BJ (cell line): ENCODE measurements at regions not wholly inside any gene's neighbourhood (a gene's known extent, or its start where the extent isn't known, plus 50 kb on each side); places are given as distances from the start of the nearest gene placed in this dataset.

Experiments
- CTCF ChIA-PET: fragments of 350-600 bp; formaldehyde crosslinking; extraction: SDS; loops from one replicate; lab custom pipeline; 2021; ENCODE audit warnings: antibody characterized with exemption, inconsistent platforms; lab: Yijun Ruan, JAX
- POLR2A ChIA-PET: fragments of 300-600 bp; sonication (Branson Sonifier 250); formaldehyde crosslinking; extraction: SDS; loops from one replicate; lab custom pipeline; 2021; ENCODE audit warnings: antibody characterized with exemption; lab: Charles Lee
- DNase-seq: peaks from one replicate; pipeline ENCODE4 v3.0.0-alpha.2; 2011; ENCODE audit warnings: low read depth
- H3K27me3 ChIP-seq: 2 replicates; pipeline ENCODE4 v1.6.0; 2011; ENCODE audit warnings: low read length; ENCODE audit not compliant: control insufficient read depth, insufficient read depth
- H3K36me3 ChIP-seq: 2 replicates; pipeline ENCODE4 v1.5.1; 2011; ENCODE audit warnings: low read length; ENCODE audit not compliant: control insufficient read depth, insufficient read depth
- H3K4me3 ChIP-seq: 2 replicates; pipeline ENCODE4 v1.5.1; 2011; ENCODE audit warnings: low read depth, mild to moderate bottlenecking, control low read depth, low read length
- TF ChIP-seq, protein P1 (sequence below): IDR thresholded peaks from 2 replicates; pipeline ENCODE4 v1.5.1; 2011; ENCODE audit warnings: low read depth, mild to moderate bottlenecking, control low read depth, inconsistent platforms, low read length, moderate library complexity; ENCODE audit not compliant: insufficient read depth

GRCh38 chr14:104364830-104365229 lies 214.7 kb upstream of the C14orf180 start:
- POLR2A ChIA-PET: no interaction called here
- CTCF ChIA-PET: no interaction called here
- no peaks in the 10 kb centered on the region for H3K36me3 ChIP-seq
- DNase-seq: no peak
- no peaks in the 10 kb centered on the region for H3K27me3 ChIP-seq
- H3K4me3 ChIP-seq: no peak overlapping the region
- TF ChIP-seq, protein P1, sequence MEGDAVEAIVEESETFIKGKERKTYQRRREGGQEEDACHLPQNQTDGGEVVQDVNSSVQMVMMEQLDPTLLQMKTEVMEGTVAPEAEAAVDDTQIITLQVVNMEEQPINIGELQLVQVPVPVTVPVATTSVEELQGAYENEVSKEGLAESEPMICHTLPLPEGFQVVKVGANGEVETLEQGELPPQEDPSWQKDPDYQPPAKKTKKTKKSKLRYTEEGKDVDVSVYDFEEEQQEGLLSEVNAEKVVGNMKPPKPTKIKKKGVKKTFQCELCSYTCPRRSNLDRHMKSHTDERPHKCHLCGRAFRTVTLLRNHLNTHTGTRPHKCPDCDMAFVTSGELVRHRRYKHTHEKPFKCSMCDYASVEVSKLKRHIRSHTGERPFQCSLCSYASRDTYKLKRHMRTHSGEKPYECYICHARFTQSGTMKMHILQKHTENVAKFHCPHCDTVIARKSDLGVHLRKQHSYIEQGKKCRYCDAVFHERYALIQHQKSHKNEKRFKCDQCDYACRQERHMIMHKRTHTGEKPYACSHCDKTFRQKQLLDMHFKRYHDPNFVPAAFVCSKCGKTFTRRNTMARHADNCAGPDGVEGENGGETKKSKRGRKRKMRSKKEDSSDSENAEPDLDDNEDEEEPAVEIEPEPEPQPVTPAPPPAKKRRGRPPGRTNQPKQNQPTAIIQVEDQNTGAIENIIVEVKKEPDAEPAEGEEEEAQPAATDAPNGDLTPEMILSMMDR: no peak

GRCh38 chr14:104366931-104367865 lies 212.4 kb upstream of the C14orf180 start:
- ChIA-PET CTCF (no interaction called here), POLR2A (no interaction called here)
- H3K27me3 ChIP-seq: no peaks in the 10 kb centered on the region
- H3K36me3 ChIP-seq: no peaks in the 10 kb centered on the region
- DNase-seq: no peak
- TF ChIP-seq, protein P1: no peak
- no peak overlapping the region for H3K4me3 ChIP-seq

DNA sequence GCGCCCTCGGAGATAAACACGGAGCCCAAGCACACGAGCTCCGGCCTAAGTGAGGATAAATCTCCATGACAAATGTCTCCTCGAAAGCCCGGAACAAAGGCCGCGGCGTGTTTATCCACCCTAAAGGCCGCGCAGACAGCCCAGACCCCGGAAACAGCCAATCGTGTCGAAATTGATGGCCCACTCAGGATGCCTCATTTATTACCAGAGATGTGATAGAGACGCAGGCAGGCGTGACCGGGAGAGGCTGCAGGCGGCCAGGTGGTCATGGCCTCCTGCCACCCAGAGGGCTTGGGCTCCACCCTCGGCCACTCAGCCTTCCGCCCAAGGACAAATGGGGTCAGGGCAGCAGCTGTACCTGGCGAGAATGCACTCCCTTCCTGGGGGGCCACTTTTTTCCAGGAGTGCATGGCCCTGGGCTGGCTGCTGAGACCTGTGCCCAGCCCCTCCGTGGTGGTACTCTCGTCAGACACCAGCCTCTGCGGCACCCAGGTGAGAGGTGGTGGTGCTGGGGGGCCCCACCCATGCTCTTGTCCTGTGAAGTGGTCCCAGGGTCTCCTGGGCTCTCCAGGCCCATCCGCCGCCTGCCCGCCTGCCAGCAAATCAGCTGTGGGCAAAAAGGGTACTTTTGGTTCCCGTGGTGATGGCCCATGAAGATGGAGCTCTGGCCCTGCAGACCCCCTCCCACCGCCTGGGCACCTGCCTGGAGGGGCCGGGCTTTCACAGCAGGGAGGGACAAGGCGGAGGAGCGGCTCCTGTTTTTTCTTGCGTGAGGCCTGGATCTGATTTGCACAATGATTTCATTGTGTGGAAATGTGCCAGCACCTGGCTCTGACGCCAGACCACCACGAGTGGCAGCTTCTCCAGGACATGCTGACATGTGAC lies 211.5 kb upstream of the C14orf180 start:
- no peak overlapping the region for H3K4me3 ChIP-seq
- POLR2A ChIA-PET: no interaction called here
- no peak for DNase-seq
- no peaks in the 10 kb centered on the region for H3K36me3 ChIP-seq
- CTCF ChIA-PET: no interaction called here
- TF ChIP-seq, protein P1: no peak
- H3K27me3 ChIP-seq: no peaks in the 10 kb centered on the region

DNA sequence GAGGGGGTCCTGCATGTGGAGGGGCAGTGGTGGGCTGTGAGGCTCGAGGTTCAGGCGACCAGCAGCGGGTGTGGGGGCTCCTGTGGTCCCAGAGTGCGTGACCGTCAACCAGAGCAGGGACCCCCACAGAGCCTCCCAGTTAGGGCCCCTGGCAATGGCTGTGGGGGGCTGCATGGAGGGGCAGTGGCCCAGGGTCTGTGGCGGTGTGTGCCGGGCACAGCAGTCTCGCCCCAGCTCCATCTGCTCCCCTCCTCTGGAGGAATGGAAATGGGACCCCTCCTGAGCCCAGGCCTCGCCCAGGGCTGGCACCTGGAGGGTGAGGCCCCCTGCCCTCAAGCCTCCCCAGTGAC lies 210.8 kb upstream of the C14orf180 start:
- H3K27me3 ChIP-seq: no peaks in the 10 kb centered on the region
- TF ChIP-seq, protein P1: no peak
- ChIA-PET POLR2A (no interaction called here), CTCF (no interaction called here)
- no peak overlapping the region for H3K4me3 ChIP-seq
- DNase-seq: no peak
- no peaks in the 10 kb centered on the region for H3K36me3 ChIP-seq

GRCh38 chr14:104369208-104369607 lies 210.4 kb upstream of the C14orf180 start:
- TF ChIP-seq, protein P1: no peak
- Histone ChIP-seq H3K27me3 (no peaks in the 10 kb centered on the region), H3K4me3 (no peak overlapping the region), H3K36me3 (no peaks in the 10 kb centered on the region)
- CTCF ChIA-PET: no interaction called here
- POLR2A ChIA-PET: no interaction called here
- DNase-seq: no peak
